CD8-positive, alpha-beta memory T cell (primary cell): ENCODE measurements at regions not wholly inside any gene's neighbourhood (a gene's known extent, or its start where the extent isn't known, plus 50 kb on each side); places are given as distances from the start of the nearest gene placed in this dataset.

Experiments used
- CTCF ChIA-PET: fragments of 350-600 bp; sonication (Branson Sonifier 250); formaldehyde crosslinking; loops from one replicate; lab custom pipeline; 2021; ENCODE audit warnings: antibody characterized with exemption; lab: Charles Lee
- POLR2A ChIA-PET: fragments of 350-600 bp; sonication (Branson Sonifier 250); formaldehyde crosslinking; loops from one replicate; lab custom pipeline; 2021; ENCODE audit warnings: antibody characterized with exemption; lab: Charles Lee
- DNase-seq, 5 donors: peaks; one replicate each; pipeline versions ENCODE4 v3.0.0 to v3.0.0-alpha.2; 2020 to 2022; ENCODE audit warnings: mixed read lengths in 1 of 5
- H3K27ac ChIP-seq: one replicate; pipeline ENCODE4 v1.7.0; 2013; ENCODE audit warnings: low read depth, mild to moderate bottlenecking, low read length, moderate library complexity
- H3K27me3 ChIP-seq: 2 replicates; pipeline ENCODE4 v1.7.0; 2013; ENCODE audit warnings: low read length, mild to moderate bottlenecking; ENCODE audit not compliant: insufficient read depth, poor library complexity, severe bottlenecking
- H3K36me3 ChIP-seq: 2 replicates; pipeline ENCODE4 v1.7.0; 2013; ENCODE audit warnings: mild to moderate bottlenecking, low read length, moderate library complexity; ENCODE audit not compliant: insufficient read depth
- H3K4me1 ChIP-seq: 2 replicates; pipeline ENCODE4 v1.7.0; 2013; ENCODE audit warnings: mild to moderate bottlenecking, low read length, moderate library complexity; ENCODE audit not compliant: insufficient read depth
- H3K4me3 ChIP-seq: 2 replicates; pipeline ENCODE4 v1.7.0; 2013; ENCODE audit warnings: mild to moderate bottlenecking, low read length
- H3K9me3 ChIP-seq: 2 replicates; pipeline ENCODE4 v1.7.0; 2013; ENCODE audit warnings: mild to moderate bottlenecking, low read length
- H3K27ac Mint-ChIP-seq, 8 donors: one replicate each; pipeline ENCODE4 v1.8.0; 2020 to 2021; ENCODE audit warnings: mixed read lengths in 8 of 8, mild to moderate bottlenecking in 6 of 8, inconsistent platforms in 3 of 8, moderate library complexity in 3 of 8
- H3K27me3 Mint-ChIP-seq, 2 donors: one replicate each; pipeline ENCODE4 v1.8.0; 2020 to 2021; ENCODE audit warnings: mixed read lengths in 2 of 2, mild to moderate bottlenecking in 1 of 2, moderate library complexity in 1 of 2
- H3K36me3 Mint-ChIP-seq, 3 donors: one replicate each; pipeline ENCODE4 v1.8.0; 2020 to 2021; ENCODE audit warnings: mixed read lengths in 3 of 3, inconsistent platforms in 1 of 3, mild to moderate bottlenecking in 1 of 3
- H3K4me1 Mint-ChIP-seq, 3 donors: one replicate each; pipeline ENCODE4 v1.8.0; 2020 to 2021; ENCODE audit warnings: mixed read lengths in 3 of 3, inconsistent platforms in 1 of 3, mild to moderate bottlenecking in 1 of 3
- H3K4me3 Mint-ChIP-seq, 7 donors: one replicate each; pipeline ENCODE4 v1.8.0; 2020 to 2021; ENCODE audit warnings: mixed read lengths in 7 of 7, mild to moderate bottlenecking in 6 of 7, moderate library complexity in 4 of 7, inconsistent platforms in 2 of 7
- H3K9me3 Mint-ChIP-seq, 5 donors: one replicate each; pipeline ENCODE4 v1.8.0; 2020 to 2022; ENCODE audit warnings: mixed read lengths in 5 of 5, mild to moderate bottlenecking in 3 of 5, moderate library complexity in 2 of 5, inconsistent platforms in 1 of 5

DNA sequence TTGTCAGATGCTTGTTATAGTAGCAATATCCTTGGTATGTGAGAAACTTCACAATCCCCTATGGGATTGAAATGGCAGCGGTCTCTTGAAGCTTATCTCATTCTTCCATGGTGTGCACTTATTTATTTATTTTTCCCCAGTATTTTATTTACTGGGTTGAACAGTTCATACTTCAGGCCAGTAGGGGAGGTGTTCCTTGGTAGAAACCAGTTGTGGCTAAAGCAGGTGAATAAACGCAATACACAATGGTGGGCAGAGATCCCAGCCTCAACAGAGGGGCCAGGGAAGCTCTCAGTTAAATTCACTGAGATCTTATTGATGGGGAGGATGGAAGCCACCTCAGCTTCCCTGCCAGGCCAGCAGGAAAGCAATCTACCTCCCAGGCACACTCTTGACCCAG is 93.7 kb upstream of the SRD5A2 start:
- CTCF ChIA-PET: no interaction called here
- no peaks in the 10 kb centered on the region for H3K4me1 Mint-ChIP-seq
- H3K4me1 ChIP-seq: no peaks in the 10 kb centered on the region
- peaks cover 30 to 43% (median 43%) of the 10 kb centered on the region in 5 donors for H3K9me3 Mint-ChIP-seq
- no peak overlapping the region for H3K27ac Mint-ChIP-seq
- H3K27ac ChIP-seq: no peak overlapping the region
- H3K4me3 Mint-ChIP-seq: no peak overlapping the region
- H3K9me3 ChIP-seq: no peaks in the 10 kb centered on the region
- H3K36me3 ChIP-seq: no peaks in the 10 kb centered on the region
- H3K36me3 Mint-ChIP-seq: peaks cover 0 to 4% (median 2%) of the 10 kb centered on the region in 3 donors
- peaks cover 4 to 5% of the 10 kb centered on the region in 2 donors for H3K27me3 Mint-ChIP-seq
- no peaks in the 10 kb centered on the region for H3K27me3 ChIP-seq
- POLR2A ChIA-PET: no interaction called here
- no peak for DNase-seq
- no peak overlapping the region for H3K4me3 ChIP-seq

GRCh38 chr2:31666878-31667277 is 86.1 kb upstream of the SRD5A2 start:
- ChIA-PET POLR2A (no interaction called here), CTCF (no interaction called here)
- Histone ChIP-seq H3K4me1 (no peaks in the 10 kb centered on the region), H3K36me3 (no peaks in the 10 kb centered on the region), H3K4me3 (no peak overlapping the region), H3K27me3 (no peaks in the 10 kb centered on the region), H3K27ac (no peak overlapping the region), H3K9me3 (no peaks in the 10 kb centered on the region)
- no peak for DNase-seq
- no peaks in the 10 kb centered on the region for H3K36me3 Mint-ChIP-seq
- peaks cover 0 to 13% (median 6%) of the 10 kb centered on the region in 5 donors for H3K9me3 Mint-ChIP-seq
- no peaks in the 10 kb centered on the region for H3K4me1 Mint-ChIP-seq
- H3K27me3 Mint-ChIP-seq: peaks cover 7 to 13% of the 10 kb centered on the region in 2 donors
- no peak overlapping the region for H3K4me3 Mint-ChIP-seq
- H3K27ac Mint-ChIP-seq: no peak overlapping the region

GRCh38 chr2:31664949-31665724 is 84.4 kb upstream of the SRD5A2 start:
- CTCF ChIA-PET: no interaction called here

GRCh38 chr2:31660812-31661335 is 80.1 kb upstream of the SRD5A2 start:
- Histone ChIP-seq H3K4me1 (no peaks in the 10 kb centered on the region), H3K36me3 (no peaks in the 10 kb centered on the region), H3K27me3 (no peaks in the 10 kb centered on the region), H3K9me3 (no peaks in the 10 kb centered on the region), H3K27ac (no peak overlapping the region), H3K4me3 (no peak overlapping the region)
- H3K27me3 Mint-ChIP-seq: peaks cover 12 to 23% of the 10 kb centered on the region in 2 donors
- CTCF ChIA-PET: no interaction called here
- no peaks in the 10 kb centered on the region for H3K4me1 Mint-ChIP-seq
- peaks cover 0 to 5% (median 0%) of the 10 kb centered on the region in 5 donors for H3K9me3 Mint-ChIP-seq
- peak overlapping the region in 1 of 7 donors; percentile 11 for H3K4me3 Mint-ChIP-seq
- no peaks in the 10 kb centered on the region for H3K36me3 Mint-ChIP-seq
- DNase-seq: no peak
- no peak overlapping the region for H3K27ac Mint-ChIP-seq
- POLR2A ChIA-PET: no interaction called here

More at GRCh38 chr2:31664949-31665724, 84.4 kb upstream of the SRD5A2 start:
- H3K9me3 Mint-ChIP-seq: peaks cover 0 to 10% (median 3%) of the 10 kb centered on the region in 5 donors
- Histone ChIP-seq H3K27ac (no peak overlapping the region), H3K27me3 (no peaks in the 10 kb centered on the region), H3K9me3 (no peaks in the 10 kb centered on the region), H3K4me3 (no peak overlapping the region), H3K4me1 (no peaks in the 10 kb centered on the region), H3K36me3 (no peaks in the 10 kb centered on the region)
- peaks cover 5 to 13% of the 10 kb centered on the region in 2 donors for H3K27me3 Mint-ChIP-seq
- H3K4me3 Mint-ChIP-seq: no peak overlapping the region
- H3K4me1 Mint-ChIP-seq: no peaks in the 10 kb centered on the region
- H3K36me3 Mint-ChIP-seq: no peaks in the 10 kb centered on the region
- DNase-seq: no peak
- POLR2A ChIA-PET: no interaction called here
- no peak overlapping the region for H3K27ac Mint-ChIP-seq

GRCh38 chr2:31660165-31660564 is 79.4 kb upstream of the SRD5A2 start:
- no peaks in the 10 kb centered on the region for H3K27me3 ChIP-seq
- H3K9me3 ChIP-seq: no peaks in the 10 kb centered on the region
- no peak overlapping the region for H3K4me3 ChIP-seq
- H3K4me1 ChIP-seq: no peaks in the 10 kb centered on the region
- ChIA-PET POLR2A (interaction anchor here (0.6 kb wide), 1 partner anchor 204 kb away, joined by 3 read pairs; no protein-coding TSS in a partner anchor), CTCF (no interaction called here)
- no peak for DNase-seq
- Mint-ChIP-seq H3K4me3 (no peak overlapping the region), H3K27me3 (peaks cover 9 to 23% of the 10 kb centered on the region in 2 donors), H3K9me3 (peaks cover 0 to 5% (median 0%) of the 10 kb centered on the region in 5 donors), H3K4me1 (no peaks in the 10 kb centered on the region), H3K36me3 (no peaks in the 10 kb centered on the region), H3K27ac (no peak overlapping the region)
- H3K36me3 ChIP-seq: no peaks in the 10 kb centered on the region
- no peak overlapping the region for H3K27ac ChIP-seq

- H3K27me3 ChIP-seq: no peaks in the 10 kb centered on the region
- Mint-ChIP-seq H3K27me3 (peaks cover 19 to 30% of the 10 kb centered on the region in 2 donors), H3K36me3 (no peaks in the 10 kb centered on the region), H3K9me3 (peaks cover 0 to 4% (median 2%) of the 10 kb centered on the region in 5 donors), H3K27ac (no peak overlapping the region), H3K4me1 (no peaks in the 10 kb centered on the region), H3K4me3 (no peak overlapping the region)
- no peaks in the 10 kb centered on the region for H3K36me3 ChIP-seq
- no peaks in the 10 kb centered on the region for H3K9me3 ChIP-seq
- H3K27ac ChIP-seq: no peak overlapping the region
- no peak for DNase-seq
- H3K4me3 ChIP-seq: no peak overlapping the region
- POLR2A ChIA-PET: no interaction called here
- H3K4me1 ChIP-seq: no peaks in the 10 kb centered on the region
- CTCF ChIA-PET: no interaction called here
These were observed 73.5 kb upstream of the SRD5A2 start for GRCh38 chr2:31654241-31654640.

GRCh38 chr2:31651736-31652135 is 71.0 kb upstream of the SRD5A2 start:
- H3K4me3 Mint-ChIP-seq: no peak overlapping the region
- Histone ChIP-seq H3K27me3 (no peaks in the 10 kb centered on the region), H3K9me3 (no peaks in the 10 kb centered on the region), H3K27ac (no peak overlapping the region), H3K4me3 (no peak overlapping the region), H3K4me1 (no peaks in the 10 kb centered on the region), H3K36me3 (no peaks in the 10 kb centered on the region)
- ChIA-PET POLR2A (no interaction called here), CTCF (no interaction called here)
- peaks cover 0 to 2% (median 0%) of the 10 kb centered on the region in 5 donors for H3K9me3 Mint-ChIP-seq
- no peaks in the 10 kb centered on the region for H3K4me1 Mint-ChIP-seq
- no peak overlapping the region for H3K27ac Mint-ChIP-seq
- no peaks in the 10 kb centered on the region for H3K36me3 Mint-ChIP-seq
- no peak for DNase-seq
- peaks cover 22 to 33% of the 10 kb centered on the region in 2 donors for H3K27me3 Mint-ChIP-seq

DNA sequence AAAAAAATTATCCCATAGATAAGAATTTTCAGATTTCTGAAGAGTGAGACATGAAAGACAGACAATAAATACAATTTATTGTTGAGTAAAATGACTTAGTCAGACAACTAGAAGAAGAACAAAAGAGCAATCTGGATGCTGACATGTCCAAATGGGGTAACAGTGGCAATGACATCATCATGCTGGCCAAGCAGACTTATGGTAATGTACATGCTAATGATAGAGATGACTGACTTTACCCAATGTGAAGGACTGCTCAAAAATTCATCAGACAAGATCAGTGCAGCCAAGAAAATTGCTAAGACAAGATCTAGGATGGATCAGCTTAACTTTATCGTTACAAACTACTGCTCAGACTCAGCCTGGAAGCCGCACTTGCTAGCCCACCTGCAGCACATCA is 70.5 kb upstream of the SRD5A2 start:
- Mint-ChIP-seq H3K9me3 (peaks cover 0 to 2% (median 0%) of the 10 kb centered on the region in 5 donors), H3K27ac (no peak overlapping the region), H3K4me3 (no peak overlapping the region), H3K4me1 (no peaks in the 10 kb centered on the region), H3K36me3 (no peaks in the 10 kb centered on the region), H3K27me3 (peaks cover 21 to 30% of the 10 kb centered on the region in 2 donors)
- ChIA-PET CTCF (no interaction called here), POLR2A (no interaction called here)
- Histone ChIP-seq H3K27ac (no peak overlapping the region), H3K4me3 (no peak overlapping the region), H3K9me3 (no peaks in the 10 kb centered on the region), H3K4me1 (no peaks in the 10 kb centered on the region), H3K27me3 (no peaks in the 10 kb centered on the region), H3K36me3 (no peaks in the 10 kb centered on the region)
- DNase-seq: no peak
